NCI-H82 treated with DMSO at 0.1 percent for 48 hours (cell line): ENCODE measurements at regions not wholly inside any gene's neighbourhood (a gene's known extent, or its start where the extent isn't known, plus 50 kb on each side); places are given as distances from the start of the nearest gene placed in this dataset.

Experiments
- DNase-seq: peaks from one replicate; lab custom pipeline; 2025; ENCODE audit not compliant: unreplicated experiment; lab: John Stamatoyannopoulos, UW

- DNase-seq: no peak
These were observed 112.4 kb upstream of the DCBLD2 start for GRCh38 chr3:99013777-99014315.

GRCh38 chr3:99013077-99013476, 111.6 kb upstream of the DCBLD2 start:
- DNase-seq: no peak

GRCh38 chr3:99012051-99012450, 110.6 kb upstream of the DCBLD2 start:
- no peak for DNase-seq

- DNase-seq: no peak
These were observed 108.4 kb upstream of the DCBLD2 start for GRCh38 chr3:99009851-99010250.

- DNase-seq: no peak
These were observed 105.2 kb upstream of the DCBLD2 start for GRCh38 chr3:99006686-99007085.

GRCh38 chr3:98999675-99000074, 98.2 kb upstream of the DCBLD2 start:
- DNase-seq: no peak

GRCh38 chr3:98994128-98994762, 92.8 kb upstream of the DCBLD2 start:
- DNase-seq: no peak

GRCh38 chr3:98991393-98991792, 89.9 kb upstream of the DCBLD2 start:
- DNase-seq: no peak

GRCh38 chr3:98990657-98991056, 89.2 kb upstream of the DCBLD2 start:
- no peak for DNase-seq

GRCh38 chr3:98986073-98986472, 84.6 kb upstream of the DCBLD2 start:
- DNase-seq: no peak

- no peak for DNase-seq
These were observed 83.9 kb upstream of the DCBLD2 start for GRCh38 chr3:98985431-98985830.

GRCh38 chr3:98984024-98984423, 82.5 kb upstream of the DCBLD2 start:
- DNase-seq: no peak

- DNase-seq: no peak
These were observed 80.9 kb upstream of the DCBLD2 start for GRCh38 chr3:98982351-98982750.

GRCh38 chr3:98980915-98981596, 79.6 kb upstream of the DCBLD2 start:
- DNase-seq: no peak

- DNase-seq: no peak
These were observed 77.8 kb upstream of the DCBLD2 start for GRCh38 chr3:98979296-98979695.

- DNase-seq: no peak
These were observed 76.7 kb upstream of the DCBLD2 start for GRCh38 chr3:98978068-98978811.

- no peak for DNase-seq
These were observed 76.0 kb upstream of the DCBLD2 start for GRCh38 chr3:98977520-98977919.

- DNase-seq: no peak
These were observed 72.9 kb upstream of the DCBLD2 start for GRCh38 chr3:98974442-98974841.

GRCh38 chr3:98972720-98973119, 71.2 kb upstream of the DCBLD2 start:
- DNase-seq: no peak

GRCh38 chr3:98972155-98972554, 70.7 kb upstream of the DCBLD2 start:
- DNase-seq: no peak

GRCh38 chr3:98971169-98971681, 69.7 kb upstream of the DCBLD2 start:
- no peak for DNase-seq

GRCh38 chr3:98969295-98969694, 67.8 kb upstream of the DCBLD2 start:
- DNase-seq: no peak
